ENCODE measurements at regions not wholly inside any gene's neighbourhood (a gene's known extent, or its start where the extent isn't known, plus 50 kb on each side); places are given as distances from the start of the nearest gene placed in this dataset.

DNA sequence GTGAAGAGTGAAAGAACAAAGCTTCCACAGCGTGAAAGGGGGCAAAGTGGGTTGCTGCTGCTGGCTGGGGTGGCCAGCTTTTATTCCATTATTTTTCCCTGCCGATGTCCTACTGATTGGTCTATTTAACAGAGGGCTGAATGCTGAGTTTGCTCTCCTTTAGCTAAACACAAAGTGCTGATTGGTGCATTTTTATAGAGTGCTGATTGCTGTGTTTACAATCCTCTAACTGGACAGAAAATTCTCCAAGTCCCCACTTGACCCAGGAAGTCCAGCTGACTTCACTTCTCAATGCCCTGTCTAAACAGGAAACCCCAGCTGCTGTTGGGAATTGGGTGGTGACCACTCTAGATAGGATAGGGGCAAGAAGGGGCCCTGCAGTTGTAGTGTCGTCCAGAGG is 335.6 kb upstream of the RBMY1B start:
- DNase-seq = no peak

GRCh38 chrY:21177306-21177800 is 333.8 kb upstream of the RBMY1B start:
- DNase-seq = no peak

GRCh38 chrY:21178281-21178680 is 332.9 kb upstream of the RBMY1B start:
- no peak for DNase-seq

GRCh38 chrY:21180921-21181320 is 330.2 kb upstream of the RBMY1B start:
- DNase-seq = peak; percentile 50

DNA sequence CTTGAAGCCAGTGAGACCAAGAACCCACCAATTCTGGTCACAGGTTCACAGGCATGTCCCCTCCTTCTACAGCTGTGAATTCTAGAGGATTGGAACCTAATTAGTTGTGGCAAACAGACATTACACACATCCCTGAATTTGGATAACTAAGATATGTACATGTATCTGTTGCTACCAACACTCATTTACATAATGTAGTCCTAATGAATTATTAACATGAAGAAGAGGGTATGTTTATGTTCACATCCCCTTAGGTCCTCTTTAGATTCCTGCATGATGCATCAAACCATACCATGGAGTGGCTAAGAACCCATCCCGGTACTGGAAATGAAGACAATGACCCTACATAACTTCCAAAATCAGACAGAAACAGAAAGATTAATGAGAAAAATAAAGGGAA is 326.9 kb upstream of the RBMY1B start:
- no peak for DNase-seq

- no peak for DNase-seq
Observed at GRCh38 chrY:21185419-21186105, 325.6 kb upstream of the RBMY1B start.

DNA sequence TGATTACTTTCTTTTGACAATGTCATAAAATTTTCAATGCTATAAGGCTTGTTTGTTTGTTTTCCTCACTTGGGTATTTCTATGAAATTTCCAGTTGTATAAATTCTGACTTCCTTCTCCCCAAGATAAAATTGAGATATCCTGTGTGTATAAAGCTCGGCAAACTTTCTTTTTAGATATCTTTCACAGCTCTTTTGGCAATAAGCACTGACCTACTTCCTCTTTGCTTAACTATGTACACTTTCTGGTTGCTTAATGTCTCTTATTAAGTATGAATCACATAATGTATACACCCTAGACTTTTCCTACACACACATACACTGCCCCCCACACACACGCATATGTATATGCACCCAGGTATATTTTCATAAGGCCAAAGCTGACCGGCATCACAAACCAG is 318.4 kb upstream of the RBMY1B start:
- no peak for DNase-seq

DNA sequence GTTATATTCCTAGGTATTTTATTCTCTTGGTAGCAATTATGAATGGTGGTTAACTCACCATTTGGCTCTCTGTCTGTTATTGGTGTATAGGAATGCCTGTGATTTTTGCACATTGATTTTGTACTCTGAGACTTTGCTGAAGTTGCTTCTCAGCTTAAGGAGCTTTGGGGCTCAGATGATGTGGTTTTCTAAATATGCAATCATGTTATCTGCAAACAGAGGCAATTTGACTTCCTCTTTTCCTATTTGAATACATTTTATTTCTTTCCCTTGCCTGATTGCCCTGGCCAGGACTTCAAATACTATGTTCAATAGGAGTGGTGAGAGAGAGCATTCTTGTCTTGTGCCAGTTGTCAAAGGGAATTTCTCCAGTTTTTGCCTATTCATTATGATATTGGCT is 310.9 kb upstream of the RBMY1B start:
- no peak for DNase-seq

- no peak for DNase-seq
Observed at GRCh38 chrY:21227849-21228248, 283.3 kb upstream of the RBMY1B start.

GRCh38 chrY:21240221-21240620 is 270.9 kb upstream of the RBMY1B start:
- peak; percentile 65 for DNase-seq

- no peak for DNase-seq
Observed at GRCh38 chrY:21240662-21241310, 270.4 kb upstream of the RBMY1B start.

GRCh38 chrY:21242793-21243192 is 268.3 kb upstream of the RBMY1B start:
- DNase-seq = no peak

DNA sequence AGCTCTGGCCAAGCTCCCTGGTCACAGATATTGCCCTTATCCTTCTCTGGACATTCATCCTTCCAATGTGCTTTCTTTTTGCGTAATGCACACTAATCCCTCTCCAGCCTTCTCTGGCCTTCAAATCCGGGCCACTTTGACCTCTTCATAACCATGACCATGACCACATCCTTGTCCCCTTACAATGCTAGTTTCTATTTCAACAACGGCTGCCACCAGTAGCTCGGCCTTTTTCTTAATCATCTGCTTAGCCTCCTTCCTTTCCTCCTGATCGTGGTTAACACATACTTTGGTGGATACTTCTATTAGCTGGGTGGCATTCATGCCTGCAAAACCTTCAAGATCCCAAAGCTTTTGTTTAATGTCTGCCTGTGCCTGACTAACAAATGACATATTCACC is 264.4 kb upstream of the RBMY1B start:
- DNase-seq = no peak

GRCh38 chrY:21248591-21248990 is 262.5 kb upstream of the RBMY1B start:
- DNase-seq = peak; percentile 30

DNA sequence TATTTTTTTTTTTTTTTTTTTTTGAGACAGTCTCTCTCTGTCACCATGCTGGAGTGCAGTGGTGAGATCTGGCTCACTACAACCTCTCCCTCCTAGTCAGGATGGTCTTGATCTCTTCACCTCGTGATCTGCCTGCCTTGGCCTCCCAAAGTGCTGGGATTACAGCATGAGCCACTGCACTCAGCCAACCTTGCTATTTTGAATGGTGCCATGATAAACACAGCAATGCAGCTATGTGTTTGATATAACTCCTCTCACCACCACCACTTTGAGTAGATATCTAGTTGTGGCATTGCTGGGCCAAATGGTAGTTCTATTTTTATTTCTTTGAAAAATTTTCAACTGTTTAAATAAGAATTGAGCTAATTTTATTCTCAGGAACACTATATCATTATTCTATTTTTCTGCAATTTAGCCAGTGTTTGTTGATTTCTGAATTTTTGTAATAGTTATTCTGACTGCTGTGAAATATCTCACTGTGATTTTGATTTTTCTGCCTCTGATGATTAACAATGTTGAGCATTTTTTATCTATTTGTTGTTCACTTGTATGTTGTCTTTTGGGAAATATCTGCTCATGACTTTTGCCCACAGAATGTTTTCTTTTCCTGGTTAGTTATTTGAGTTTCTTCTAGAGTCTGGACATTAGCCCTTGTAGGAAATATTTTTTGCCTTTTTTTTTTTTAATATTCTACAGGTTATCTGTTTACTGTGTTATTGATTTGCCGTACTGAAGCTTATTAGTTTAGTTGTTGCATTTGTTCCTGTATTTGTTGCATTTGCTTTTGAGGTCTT is 257.5 kb upstream of the RBMY1B start:
- no peak for DNase-seq

GRCh38 chrY:21254476-21254875 is 256.7 kb upstream of the RBMY1B start:
- peak; percentile 21 for DNase-seq

- DNase-seq = peak; percentile 17
Observed at GRCh38 chrY:21256820-21257219, 254.3 kb upstream of the RBMY1B start.

DNA sequence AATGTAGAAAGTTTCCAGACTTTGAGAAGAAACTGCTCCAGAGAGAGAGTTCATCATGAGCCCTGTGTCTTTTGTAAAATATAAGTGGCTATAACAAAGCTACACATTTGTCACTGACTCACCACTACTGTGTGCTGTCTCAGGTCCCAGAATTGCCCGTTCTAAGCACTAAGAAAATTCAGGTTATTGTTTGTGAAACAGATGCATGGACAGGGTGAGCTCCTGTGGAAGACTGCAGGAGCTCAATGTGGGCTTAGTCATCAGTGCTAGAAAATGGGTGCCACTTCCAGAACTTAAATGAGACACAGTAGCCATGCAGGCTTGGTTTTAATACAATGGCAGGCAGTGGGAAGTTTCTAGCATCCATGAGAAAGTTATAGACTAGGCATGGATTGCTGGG is 251.4 kb upstream of the RBMY1B start:
- DNase-seq = no peak

- peak; percentile 42 for DNase-seq
Observed at GRCh38 chrY:21260325-21260724, 250.8 kb upstream of the RBMY1B start.

DNA sequence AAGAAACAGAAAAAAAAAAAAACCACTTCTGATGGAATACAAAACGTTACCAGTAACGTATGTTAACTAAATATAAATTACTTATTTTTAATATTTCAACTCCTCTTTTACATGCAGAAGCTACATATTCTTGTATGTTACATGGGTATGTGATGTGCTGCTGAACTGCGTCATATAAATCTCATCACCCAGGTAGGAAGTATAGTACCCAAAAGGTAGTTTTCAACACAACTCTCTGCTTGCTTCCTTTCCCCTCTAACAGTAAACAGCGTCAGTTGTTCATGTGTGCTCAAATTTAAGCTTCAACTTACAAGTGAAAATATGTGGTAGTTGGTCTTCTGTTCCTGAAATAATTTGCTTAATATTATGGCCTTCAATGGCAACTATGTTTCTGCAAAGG is 250.0 kb upstream of the RBMY1B start:
- DNase-seq = no peak

DNA sequence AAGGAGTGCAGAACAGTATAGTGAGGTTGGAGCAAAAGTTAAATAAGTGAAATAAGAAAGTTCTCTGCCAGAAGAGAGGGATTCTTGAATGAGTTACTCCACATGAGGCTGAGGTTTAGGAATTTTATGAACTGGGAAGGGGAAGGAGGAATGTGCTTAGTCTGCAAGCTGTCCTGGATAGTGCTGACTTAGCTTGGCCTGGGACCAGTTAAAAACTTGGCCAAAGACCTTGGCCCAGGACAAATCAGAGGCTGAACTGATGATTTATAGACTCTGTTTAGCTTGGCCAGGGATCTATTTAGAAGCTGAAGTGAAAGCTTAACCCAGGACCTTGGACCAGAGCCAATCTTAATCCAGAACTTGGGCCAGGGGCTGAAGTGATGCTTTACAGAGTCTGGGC is 244.4 kb upstream of the RBMY1B start:
- DNase-seq = no peak

GRCh38 chrY:21267164-21267563 is 244.0 kb upstream of the RBMY1B start:
- no peak for DNase-seq

DNA sequence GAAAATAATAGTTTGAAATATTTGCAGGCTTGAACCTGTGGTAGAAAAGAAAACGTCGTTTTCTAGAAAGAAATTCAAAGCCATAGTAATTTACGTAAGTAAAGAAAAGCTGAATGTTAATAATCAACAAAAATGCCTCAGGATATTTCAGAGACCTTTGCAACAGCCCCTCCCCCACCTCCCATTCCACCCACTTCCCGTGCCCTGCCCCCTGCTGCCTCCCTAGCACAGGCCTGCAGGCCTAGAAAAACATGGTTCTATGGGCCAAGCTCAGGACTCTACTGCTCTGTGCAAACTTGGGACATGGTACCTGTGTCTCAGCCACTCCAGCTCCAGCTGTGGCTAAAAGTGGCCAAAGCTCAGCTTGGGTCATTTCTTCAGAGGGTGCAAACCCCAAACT is 223.4 kb upstream of the RBMY1B start:
- DNase-seq = no peak

DNA sequence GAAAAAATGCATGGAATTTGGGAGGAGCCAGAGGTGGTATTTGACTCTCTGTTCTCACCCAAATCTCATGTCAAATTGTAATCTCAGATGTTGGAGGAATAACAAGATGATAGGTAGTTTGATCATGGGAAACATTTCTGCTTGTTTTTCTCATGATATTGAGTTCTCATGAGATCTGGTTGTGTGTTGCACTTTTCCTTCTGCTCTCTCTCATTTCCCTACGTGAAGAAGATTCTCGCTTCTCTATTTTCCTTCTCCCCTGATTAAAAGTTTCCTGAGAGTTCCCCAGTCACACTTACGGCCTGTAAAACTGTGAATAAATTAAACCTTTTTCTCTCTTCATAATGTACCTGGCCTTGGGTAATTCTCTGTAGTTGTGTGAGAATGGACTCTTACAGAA is 222.2 kb upstream of the RBMY1B start:
- DNase-seq = no peak
